Neural progenitor cell (in vitro differentiated cells): ENCODE measurements at regions not wholly inside any gene's neighbourhood (a gene's known extent, or its start where the extent isn't known, plus 50 kb on each side); places are given as distances from the start of the nearest gene placed in this dataset.

Source experiments
- DNase-seq: peaks from one replicate; pipeline ENCODE4 v3.0.0-alpha.2; 2016; ENCODE audit warnings: low spot score
- H2AFZ ChIP-seq: fragments of 200-600 bp; sonication (generic); replicated peaks from 2 replicates; pipeline ENCODE4 v1.6.1; 2016; ENCODE audit warnings: antibody characterized with exemption
- H3F3A ChIP-seq: fragments of 200-600 bp; sonication (generic); 2 replicates; pipeline ENCODE4 v1.6.1; 2016; ENCODE audit warnings: antibody characterized with exemption, low read depth
- H3K27ac ChIP-seq: fragments of 200-600 bp; sonication (generic); 2 replicates; pipeline ENCODE4 v1.5.1; 2016; ENCODE audit warnings: mild to moderate bottlenecking
- H3K27me3 ChIP-seq: fragments of 200-600 bp; sonication (generic); 2 replicates; pipeline ENCODE4 v1.6.1; 2016; ENCODE audit warnings: mild to moderate bottlenecking, moderate library complexity
- H3K36me3 ChIP-seq: fragments of 200-600 bp; sonication (generic); 2 replicates; pipeline ENCODE4 v1.5.1; 2016
- H3K4me1 ChIP-seq: fragments of 200-600 bp; sonication (generic); 2 replicates; pipeline ENCODE4 v1.6.1; 2016; ENCODE audit warnings: mixed run types
- H3K4me2 ChIP-seq: fragments of 200-600 bp; sonication (generic); 2 replicates; pipeline ENCODE4 v1.6.1; 2016
- H3K4me3 ChIP-seq: fragments of 200-600 bp; sonication (generic); 2 replicates; pipeline ENCODE4 v1.5.1; 2016
- H3K79me2 ChIP-seq: fragments of 200-600 bp; sonication (generic); 2 replicates; pipeline ENCODE4 v1.6.1; 2016; ENCODE audit warnings: low read depth
- H3K9ac ChIP-seq: fragments of 200-600 bp; sonication (generic); 2 replicates; pipeline ENCODE4 v1.6.1; 2016
- H3K9me3 ChIP-seq: fragments of 200-600 bp; sonication (generic); 2 replicates; pipeline ENCODE4 v1.5.1; 2016; ENCODE audit warnings: low read depth
- H4K20me1 ChIP-seq: fragments of 200-600 bp; sonication (generic); 2 replicates; pipeline ENCODE4 v1.6.1; 2016; ENCODE audit warnings: low read depth
- H3K27ac Mint-ChIP-seq: 3 replicates; pipeline ENCODE4 v1.8.0; 2021; ENCODE audit warnings: mixed read lengths
- H3K27me3 Mint-ChIP-seq: 2 replicates; pipeline ENCODE4 v1.8.0; 2022; ENCODE audit warnings: low read depth, mild to moderate bottlenecking, inconsistent platforms, moderate library complexity, mixed read lengths; ENCODE audit not compliant: insufficient read depth
- H3K36me3 Mint-ChIP-seq: 3 replicates; pipeline ENCODE4 v1.8.0; 2021; ENCODE audit warnings: mixed read lengths
- H3K4me1 Mint-ChIP-seq: 3 replicates; pipeline ENCODE4 v1.8.0; 2021; ENCODE audit warnings: mixed read lengths
- H3K4me3 Mint-ChIP-seq: 3 replicates; pipeline ENCODE4 v1.8.0; 2021; ENCODE audit warnings: mild to moderate bottlenecking, moderate library complexity, mixed read lengths
- H3K9me3 Mint-ChIP-seq: 3 replicates; pipeline ENCODE4 v1.8.0; 2020; ENCODE audit warnings: mixed read lengths
- CTCF ChIP-seq: fragments of 200-600 bp; sonication (generic); IDR thresholded peaks from 2 replicates; pipeline ENCODE4 v1.5.1; 2017; ENCODE audit warnings: antibody characterized with exemption, mild to moderate bottlenecking
- EZH2 ChIP-seq: fragments of 200-600 bp; sonication (generic); IDR thresholded peaks from 2 replicates; pipeline ENCODE4 v1.6.1; 2017; ENCODE audit warnings: antibody characterized with exemption, mild to moderate bottlenecking, moderate library complexity
- EZH2phosphoT487 ChIP-seq: fragments of 200-600 bp; sonication (generic); IDR thresholded peaks from 2 replicates; pipeline ENCODE4 v1.6.1; 2017; ENCODE audit warnings: antibody characterized with exemption

- Histone ChIP-seq H3K4me2 (no peak overlapping the region), H3K36me3 (no peaks in the 10 kb centered on the region), H3K79me2 (no peaks in the 10 kb centered on the region), H3K9ac (no peak overlapping the region), H3K9me3 (no peaks in the 10 kb centered on the region), H3K4me1 (no peaks in the 10 kb centered on the region), H3K27me3 (no peaks in the 10 kb centered on the region), H3K27ac (no peak overlapping the region), H3F3A (no peaks in the 10 kb centered on the region), H4K20me1 (no peaks in the 10 kb centered on the region), H2AFZ (no peak overlapping the region), H3K4me3 (no peak overlapping the region)
- Mint-ChIP-seq H3K4me1 (peaks cover 22% of the 10 kb centered on the region), H3K36me3 (peaks cover 5% of the 10 kb centered on the region), H3K27me3 (peaks cover 2% of the 10 kb centered on the region), H3K27ac (no peak overlapping the region), H3K4me3 (no peak overlapping the region), H3K9me3 (no peaks in the 10 kb centered on the region)
- DNase-seq = no peak
- no peak for TF ChIP-seq EZH2phosphoT487
- no peak for TF ChIP-seq CTCF
- no peak for TF ChIP-seq EZH2
These were observed 101.4 kb upstream of the UMPS start for GRCh38 chr3:124628863-124629262.

GRCh38 chr3:124629497-124629896 lies 100.8 kb upstream of the UMPS start:
- TF ChIP-seq EZH2 (no peak), CTCF (no peak), EZH2phosphoT487 (no peak)
- H3K9me3 ChIP-seq = no peaks in the 10 kb centered on the region
- H3F3A ChIP-seq = no peaks in the 10 kb centered on the region
- H3K79me2 ChIP-seq = no peaks in the 10 kb centered on the region
- no peaks in the 10 kb centered on the region for H3K36me3 ChIP-seq
- no peak for DNase-seq
- H3K27me3 Mint-ChIP-seq = peaks cover 1% of the 10 kb centered on the region
- H3K4me3 ChIP-seq = no peak overlapping the region
- H3K9ac ChIP-seq = no peak overlapping the region
- no peaks in the 10 kb centered on the region for H4K20me1 ChIP-seq
- no peaks in the 10 kb centered on the region for H3K4me1 ChIP-seq
- no peak overlapping the region for H3K4me3 Mint-ChIP-seq
- H3K27me3 ChIP-seq = no peaks in the 10 kb centered on the region
- no peak overlapping the region for H2AFZ ChIP-seq
- H3K4me1 Mint-ChIP-seq = peaks cover 22% of the 10 kb centered on the region
- peaks cover 5% of the 10 kb centered on the region for H3K36me3 Mint-ChIP-seq
- no peak overlapping the region for H3K4me2 ChIP-seq
- H3K27ac Mint-ChIP-seq = no peak overlapping the region
- H3K27ac ChIP-seq = no peak overlapping the region
- H3K9me3 Mint-ChIP-seq = no peaks in the 10 kb centered on the region

GRCh38 chr3:124630960-124631359 lies 99.3 kb upstream of the UMPS start:
- TF ChIP-seq CTCF = no peak
- TF ChIP-seq EZH2 = no peak
- no peak for TF ChIP-seq EZH2phosphoT487
- H3K4me1 Mint-ChIP-seq = peaks cover 22% of the 10 kb centered on the region
- no peak overlapping the region for H3K4me3 Mint-ChIP-seq

GRCh38 chr3:124631727-124632126 lies 98.5 kb upstream of the UMPS start:
- no peaks in the 10 kb centered on the region for H3K9me3 Mint-ChIP-seq
- H3K27ac Mint-ChIP-seq = no peak overlapping the region
- H3K4me1 Mint-ChIP-seq = peaks cover 22% of the 10 kb centered on the region

More at GRCh38 chr3:124630960-124631359, 99.3 kb upstream of the UMPS start:
- H3K9me3 Mint-ChIP-seq = no peaks in the 10 kb centered on the region
- Histone ChIP-seq H3K4me3 (no peak overlapping the region), H4K20me1 (no peaks in the 10 kb centered on the region), H3F3A (no peaks in the 10 kb centered on the region), H2AFZ (no peak overlapping the region), H3K9ac (no peak overlapping the region), H3K79me2 (no peaks in the 10 kb centered on the region), H3K4me1 (no peaks in the 10 kb centered on the region), H3K27ac (no peak overlapping the region), H3K27me3 (no peaks in the 10 kb centered on the region), H3K36me3 (no peaks in the 10 kb centered on the region), H3K9me3 (no peaks in the 10 kb centered on the region), H3K4me2 (no peak overlapping the region)
- peaks cover 9% of the 10 kb centered on the region for H3K36me3 Mint-ChIP-seq
- H3K27ac Mint-ChIP-seq = no peak overlapping the region
- no peak for DNase-seq
- no peaks in the 10 kb centered on the region for H3K27me3 Mint-ChIP-seq

More at GRCh38 chr3:124631727-124632126, 98.5 kb upstream of the UMPS start:
- no peaks in the 10 kb centered on the region for H3F3A ChIP-seq
- peaks cover under 1% of the 10 kb centered on the region for H3K4me1 ChIP-seq
- Mint-ChIP-seq H3K4me3 (no peak overlapping the region), H3K27me3 (no peaks in the 10 kb centered on the region), H3K36me3 (peaks cover 9% of the 10 kb centered on the region)
- H3K27ac ChIP-seq = no peak overlapping the region
- H3K4me2 ChIP-seq = no peak overlapping the region
- H3K27me3 ChIP-seq = no peaks in the 10 kb centered on the region
- H3K9me3 ChIP-seq = no peaks in the 10 kb centered on the region
- no peaks in the 10 kb centered on the region for H3K36me3 ChIP-seq
- no peak overlapping the region for H3K9ac ChIP-seq
- DNase-seq = no peak
- H3K4me3 ChIP-seq = no peak overlapping the region
- no peaks in the 10 kb centered on the region for H4K20me1 ChIP-seq
- TF ChIP-seq EZH2phosphoT487 (no peak), EZH2 (no peak), CTCF (no peak)
- H3K79me2 ChIP-seq = no peaks in the 10 kb centered on the region
- no peak overlapping the region for H2AFZ ChIP-seq
